HG03457 (cell line): ENCODE measurements at regions not wholly inside any gene's neighbourhood (a gene's known extent, or its start where the extent isn't known, plus 50 kb on each side); places are given as distances from the start of the nearest gene placed in this dataset.

Source experiments
- ATAC-seq: cut with Tn5 transposase; IDR thresholded peaks from one replicate; pipeline ENCODE4 v1.9.1; 2021; ENCODE audit warnings: moderate number of reproducible peaks; ENCODE audit not compliant: unreplicated experiment

GRCh38 chr10:52678611-52679010, 94.0 kb downstream of the MBL2 start:
- no peak for ATAC-seq

- ATAC-seq = no peak
Measured at GRCh38 chr10:52679117-52679516, 93.5 kb downstream of the MBL2 start.

GRCh38 chr10:52682766-52683165, 89.8 kb downstream of the MBL2 start:
- no peak for ATAC-seq

DNA sequence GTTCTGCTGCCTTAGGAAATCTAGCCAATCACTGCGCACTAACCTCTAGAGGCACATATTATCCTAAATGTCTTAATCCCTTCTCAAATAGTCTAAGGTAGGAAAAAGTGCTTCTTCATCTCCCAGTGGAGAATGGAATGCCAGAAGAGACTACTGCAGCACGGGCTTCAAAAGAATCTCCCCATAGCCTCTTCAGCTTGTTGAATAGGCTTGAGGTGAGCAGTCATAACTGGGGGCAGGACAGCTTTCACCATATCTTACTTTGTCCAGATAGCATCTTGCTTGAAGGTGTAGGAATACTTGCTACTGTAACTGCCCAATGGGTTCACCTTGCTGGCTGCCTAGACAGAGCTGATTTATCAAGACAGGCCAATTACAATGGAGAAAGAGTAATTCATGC, 88.8 kb downstream of the MBL2 start:
- no peak for ATAC-seq

- no peak for ATAC-seq
Measured at GRCh38 chr10:52688899-52689298, 83.7 kb downstream of the MBL2 start.

GRCh38 chr10:52696232-52696631, 76.4 kb downstream of the MBL2 start:
- no peak for ATAC-seq

- no peak for ATAC-seq
Measured at GRCh38 chr10:52701647-52702046, 70.9 kb downstream of the MBL2 start.

DNA sequence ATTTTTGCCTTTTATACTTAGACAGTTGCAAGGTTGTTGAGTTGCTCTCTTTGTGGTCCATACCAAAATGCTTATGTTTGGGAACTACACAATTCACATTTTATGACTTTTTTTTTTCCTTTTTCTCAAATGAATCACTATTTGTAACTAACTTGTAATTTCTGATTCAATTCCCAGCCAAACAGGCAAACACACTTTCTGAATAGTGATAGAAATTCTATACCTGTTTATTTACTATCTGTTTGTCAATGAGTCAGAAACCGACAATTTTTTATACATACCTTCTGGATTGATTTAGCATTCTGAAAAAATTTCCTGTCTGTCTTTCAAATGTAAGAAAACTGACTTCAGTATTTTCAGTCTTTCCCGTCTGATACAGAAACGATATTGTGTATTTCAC, 69.1 kb downstream of the MBL2 start:
- no peak for ATAC-seq

- ATAC-seq = no peak
Measured at GRCh38 chr10:52703898-52704297, 68.7 kb downstream of the MBL2 start.

DNA sequence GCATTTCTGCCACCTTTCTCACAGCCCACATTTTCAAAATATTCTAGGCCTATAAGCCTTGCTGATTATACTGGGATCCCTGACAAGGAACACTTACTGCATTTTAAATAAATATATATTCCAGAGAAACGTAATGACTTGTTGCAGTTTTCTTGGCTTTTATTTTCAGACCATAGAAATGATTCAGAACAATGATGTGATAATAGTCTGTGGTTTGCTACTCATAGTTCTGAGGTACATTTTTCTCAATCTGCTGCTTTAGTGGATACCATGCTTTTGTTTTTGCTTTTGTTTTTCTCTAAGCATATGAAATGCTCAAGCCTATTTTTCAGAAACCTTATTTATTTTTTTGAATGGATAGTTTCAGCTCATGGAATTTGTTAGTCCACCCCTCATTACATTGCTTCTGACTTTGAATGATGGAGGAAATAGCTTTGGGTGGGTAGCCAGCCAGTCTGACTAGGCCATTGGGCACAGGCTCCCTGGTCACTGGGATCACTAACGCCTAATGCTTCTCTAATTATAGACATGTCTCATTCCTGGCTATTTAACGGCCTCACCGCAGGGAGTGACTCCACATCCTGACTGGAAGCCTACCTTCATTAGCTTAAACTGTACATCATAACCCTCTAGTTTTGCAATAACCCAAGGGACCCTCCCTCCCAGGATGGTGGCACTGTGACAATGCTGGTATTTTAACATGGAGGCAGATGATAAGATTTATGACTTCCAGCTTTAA, 66.1 kb downstream of the MBL2 start:
- no peak for ATAC-seq
